Kidney (tissue), 13 donors: ENCODE measurements at regions not wholly inside any gene's neighbourhood (a gene's known extent, or its start where the extent isn't known, plus 50 kb on each side); places are given as distances from the start of the nearest gene placed in this dataset.
A peak's percentile ranks its signal among the peaks of the same experiment; 100 is the strongest.

ENCODE experiments used
- DNase-seq, 5 donors: peaks; one replicate each; pipeline ENCODE4 v3.0.0-alpha.2; 2013 to 2020
- FAIRE-seq: peaks from 2 replicates; lab custom pipeline; 2012; peaks lifted over from hg19 to GRCh38; lab: Jason Lieb, UNC
- H3K27ac ChIP-seq, 2 donors: one replicate each; pipeline ENCODE4 v1.7.0; 2013; ENCODE audit warnings: low read depth in 2 of 2, low read length in 2 of 2, inconsistent platforms in 1 of 2
- H3K27me3 ChIP-seq: one replicate; pipeline ENCODE4 v1.7.1; 2013; ENCODE audit warnings: low read length, inconsistent platforms; ENCODE audit not compliant: control insufficient read depth, insufficient read depth
- H3K36me3 ChIP-seq, 3 donors: one replicate each; pipeline versions ENCODE4 v1.7.0 to v1.7.1; 2013; ENCODE audit warnings: low read length in 3 of 3, control low read depth in 1 of 3, inconsistent platforms in 1 of 3; ENCODE audit not compliant: insufficient read depth in 3 of 3, control insufficient read depth in 2 of 3
- H3K4me1 ChIP-seq, 3 donors: one replicate each; pipeline versions ENCODE4 v1.7.0 to v1.7.1; 2013; ENCODE audit warnings: low read length in 3 of 3, inconsistent platforms in 1 of 3, low read depth in 1 of 3; ENCODE audit not compliant: control insufficient read depth in 2 of 3, insufficient read depth in 2 of 3
- H3K4me3 ChIP-seq, 3 donors: one replicate each; pipeline versions ENCODE4 v1.7.0 to v1.8.1; 2013; ENCODE audit warnings: low read length in 3 of 3, control low read depth in 1 of 3, inconsistent platforms in 1 of 3
- H3K9ac ChIP-seq, 3 donors: one replicate each; pipeline versions ENCODE4 v1.7.0 to v1.7.1; 2013; ENCODE audit warnings: low read length in 3 of 3, control low read depth in 1 of 3, inconsistent platforms in 1 of 3
- H3K9me3 ChIP-seq, 3 donors: one replicate each; pipeline versions ENCODE4 v1.7.0 to v1.7.1; 2013; ENCODE audit warnings: low read length in 3 of 3, control low read depth in 1 of 3, inconsistent platforms in 1 of 3; ENCODE audit not compliant: control insufficient read depth in 2 of 3, insufficient read depth in 1 of 3
- intact Hi-C: fragments of 100-400 bp; cut with DNase I; formaldehyde crosslinking; loops from one replicate; pipeline ENCODE4 v1.11.1; 2022
- TF ChIP-seq, protein P1 (sequence below): IDR thresholded peaks from 3 replicates; pipeline ENCODE4 v1.5.1; 2012; ENCODE audit warnings: mild to moderate bottlenecking, moderate library complexity, borderline replicate concordance; ENCODE audit not compliant: insufficient read depth; ENCODE audit errors: extremely low read depth
- donor health status: control.
- donor health status: control.
- donor health status: control.
- donor health status: control.
- donor health status: control.
- donor health status: DM: yes; HTN: yes; CAD: no.
- donor health status: Normal renal cell carcinoma (clear cell type).

- intact Hi-C loops = no loop called here
- Histone ChIP-seq H3K9me3 (no peaks in the 10 kb centered on the region), H3K4me1 (no peaks in the 10 kb centered on the region), H3K27ac (no peak overlapping the region), H3K36me3 (no peaks in the 10 kb centered on the region), H3K4me3 (no peak overlapping the region), H3K27me3 (no peaks in the 10 kb centered on the region), H3K9ac (no peak overlapping the region)
- TF ChIP-seq, protein P1, sequence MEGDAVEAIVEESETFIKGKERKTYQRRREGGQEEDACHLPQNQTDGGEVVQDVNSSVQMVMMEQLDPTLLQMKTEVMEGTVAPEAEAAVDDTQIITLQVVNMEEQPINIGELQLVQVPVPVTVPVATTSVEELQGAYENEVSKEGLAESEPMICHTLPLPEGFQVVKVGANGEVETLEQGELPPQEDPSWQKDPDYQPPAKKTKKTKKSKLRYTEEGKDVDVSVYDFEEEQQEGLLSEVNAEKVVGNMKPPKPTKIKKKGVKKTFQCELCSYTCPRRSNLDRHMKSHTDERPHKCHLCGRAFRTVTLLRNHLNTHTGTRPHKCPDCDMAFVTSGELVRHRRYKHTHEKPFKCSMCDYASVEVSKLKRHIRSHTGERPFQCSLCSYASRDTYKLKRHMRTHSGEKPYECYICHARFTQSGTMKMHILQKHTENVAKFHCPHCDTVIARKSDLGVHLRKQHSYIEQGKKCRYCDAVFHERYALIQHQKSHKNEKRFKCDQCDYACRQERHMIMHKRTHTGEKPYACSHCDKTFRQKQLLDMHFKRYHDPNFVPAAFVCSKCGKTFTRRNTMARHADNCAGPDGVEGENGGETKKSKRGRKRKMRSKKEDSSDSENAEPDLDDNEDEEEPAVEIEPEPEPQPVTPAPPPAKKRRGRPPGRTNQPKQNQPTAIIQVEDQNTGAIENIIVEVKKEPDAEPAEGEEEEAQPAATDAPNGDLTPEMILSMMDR = no peak
- DNase-seq (no peak), FAIRE-seq (no peak)
Observed at GRCh38 chr4:135775909-135776308, 1574.3 kb upstream of the PABPC4L start.

DNA sequence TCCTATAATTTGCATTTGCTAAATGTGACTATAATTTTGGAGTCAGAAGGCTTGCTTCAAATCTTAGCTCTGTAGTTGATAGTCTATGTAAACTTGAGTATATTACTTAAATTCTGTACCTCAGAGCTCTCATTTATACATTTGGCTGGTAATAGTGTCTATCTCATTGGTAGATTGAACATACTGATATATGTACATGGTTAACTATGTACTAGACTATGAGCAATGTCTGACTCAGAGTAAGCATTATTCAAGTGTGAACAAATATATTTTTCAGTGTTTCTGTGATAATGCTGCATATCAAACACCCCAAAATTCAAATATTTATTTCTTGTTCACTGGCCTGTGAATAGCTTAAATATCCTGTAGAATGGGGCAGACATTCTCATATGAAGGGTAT lies 1568.9 kb upstream of the PABPC4L start:
- no peaks in the 10 kb centered on the region for H3K4me1 ChIP-seq
- H3K9me3 ChIP-seq = no peaks in the 10 kb centered on the region
- TF ChIP-seq, protein P1 = no peak
- FAIRE-seq = no peak
- intact Hi-C loops = no loop called here
- no peaks in the 10 kb centered on the region for H3K27me3 ChIP-seq
- no peak overlapping the region for H3K4me3 ChIP-seq
- H3K27ac ChIP-seq = no peak overlapping the region
- H3K36me3 ChIP-seq = no peaks in the 10 kb centered on the region
- no peak for DNase-seq
- H3K9ac ChIP-seq = no peak overlapping the region

- H3K36me3 ChIP-seq = no peaks in the 10 kb centered on the region
- H3K27ac ChIP-seq = no peak overlapping the region
- H3K4me3 ChIP-seq = no peak overlapping the region
- H3K9me3 ChIP-seq = no peaks in the 10 kb centered on the region
- TF ChIP-seq, protein P1 = no peak
- intact Hi-C loops = no loop called here
- no peaks in the 10 kb centered on the region for H3K27me3 ChIP-seq
- H3K4me1 ChIP-seq = no peaks in the 10 kb centered on the region
- no peak overlapping the region for H3K9ac ChIP-seq
- DNase-seq (no peak), FAIRE-seq (no peak)
Observed at GRCh38 chr4:135744928-135745327, 1543.3 kb upstream of the PABPC4L start.

GRCh38 chr4:135741583-135741982 lies 1540.0 kb upstream of the PABPC4L start:
- H3K9me3 ChIP-seq = no peaks in the 10 kb centered on the region
- H3K36me3 ChIP-seq = no peaks in the 10 kb centered on the region
- no peak overlapping the region for H3K27ac ChIP-seq
- no peak overlapping the region for H3K4me3 ChIP-seq
- DNase-seq = peak in 2 of 5 donors; percentile 3 to 4
- no peaks in the 10 kb centered on the region for H3K27me3 ChIP-seq
- H3K9ac ChIP-seq = no peak overlapping the region
- no peaks in the 10 kb centered on the region for H3K4me1 ChIP-seq
- TF ChIP-seq, protein P1 = no peak
- intact Hi-C loops = no loop called here
- FAIRE-seq = no peak
